ENCODE measurements at regions not wholly inside any gene's neighbourhood (a gene's known extent, or its start where the extent isn't known, plus 50 kb on each side); places are given as distances from the start of the nearest gene placed in this dataset.

GRCh38 chr16:66113223-66113622 is 253.3 kb upstream of the CDH5 start:
- ATAC-seq (no peak), DNase-seq (ENCODE audit: low read depth, low spot score) (no peak)
- no peak for TF ChIP-seq ATF3 (IDR thresholded peaks at IDR 0.05)
- no peak for TF ChIP-seq CEBPB (IDR thresholded peaks at IDR 0.05; ENCODE audit: low read depth)
- TF ChIP-seq, protein P1, sequence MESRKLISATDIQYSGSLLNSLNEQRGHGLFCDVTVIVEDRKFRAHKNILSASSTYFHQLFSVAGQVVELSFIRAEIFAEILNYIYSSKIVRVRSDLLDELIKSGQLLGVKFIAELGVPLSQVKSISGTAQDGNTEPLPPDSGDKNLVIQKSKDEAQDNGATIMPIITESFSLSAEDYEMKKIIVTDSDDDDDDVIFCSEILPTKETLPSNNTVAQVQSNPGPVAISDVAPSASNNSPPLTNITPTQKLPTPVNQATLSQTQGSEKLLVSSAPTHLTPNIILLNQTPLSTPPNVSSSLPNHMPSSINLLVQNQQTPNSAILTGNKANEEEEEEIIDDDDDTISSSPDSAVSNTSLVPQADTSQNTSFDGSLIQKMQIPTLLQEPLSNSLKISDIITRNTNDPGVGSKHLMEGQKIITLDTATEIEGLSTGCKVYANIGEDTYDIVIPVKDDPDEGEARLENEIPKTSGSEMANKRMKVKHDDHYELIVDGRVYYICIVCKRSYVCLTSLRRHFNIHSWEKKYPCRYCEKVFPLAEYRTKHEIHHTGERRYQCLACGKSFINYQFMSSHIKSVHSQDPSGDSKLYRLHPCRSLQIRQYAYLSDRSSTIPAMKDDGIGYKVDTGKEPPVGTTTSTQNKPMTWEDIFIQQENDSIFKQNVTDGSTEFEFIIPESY (IDR thresholded peaks at IDR 0.05; ENCODE audit: extremely low read depth, insufficient replicate concordance, low read length) = no peak
- no peak for TF ChIP-seq EGR1 (IDR thresholded peaks at IDR 0.05; ENCODE audit: low read depth)
- no peak for TF ChIP-seq SRF (IDR thresholded peaks at IDR 0.05; ENCODE audit: low read depth)
- no peak for TF ChIP-seq POLR2A (IDR thresholded peaks at IDR 0.05; ENCODE audit: borderline replicate concordance, extremely low read depth, insufficient read depth, insufficient read length)
- TF ChIP-seq REST (IDR thresholded peaks at IDR 0.05; ENCODE audit: low read depth) = no peak
- no peak for TF ChIP-seq ELF1 (IDR thresholded peaks at IDR 0.05; ENCODE audit: borderline replicate concordance, low read depth)
- no peak for TF ChIP-seq CTCF (IDR thresholded peaks at IDR 0.05 in 2 of 3, conservative IDR thresholded peaks at IDR 0.05 in 1 of 3; ENCODE audit: borderline replicate concordance in 1 of 3, insufficient read depth in 1 of 3, low read depth in 2 of 3, low read length in 2 of 3)
- TF ChIP-seq ZNF274 (IDR thresholded peaks at IDR 0.05; ENCODE audit: low read depth, low read length) = no peak
- no peak for TF ChIP-seq EZH2 (IDR thresholded peaks at IDR 0.05)
- TF ChIP-seq SP1 (IDR thresholded peaks at IDR 0.05; ENCODE audit: low read depth) = no peak
- no peak for TF ChIP-seq EZH2phosphoT487 (IDR thresholded peaks at IDR 0.05; ENCODE audit: borderline replicate concordance)
- Histone ChIP-seq H3K79me2 (ENCODE audit: insufficient read depth, low read length) (no peaks in the 10 kb centered on the region), H3K4me1 (ENCODE audit: control insufficient read depth in 1 of 2, insufficient read depth in 2 of 2, low read length in 2 of 2) (peaks cover 0 to under 1% of the 10 kb centered on the region in 2 experiments; a peak in 1 of 4 replicates), H3K4me3 (replicated peaks in 1 of 2; ENCODE audit: low read depth in 1 of 2, low read length in 2 of 2) (no peak overlapping the region), H4K20me1 (ENCODE audit: insufficient read depth) (no peaks in the 10 kb centered on the region), H3K27ac (ENCODE audit: low read depth, low read length) (no peak overlapping the region), H3K9ac (ENCODE audit: low read length) (no peak overlapping the region), H3K9me3 (ENCODE audit: control insufficient read depth in 1 of 2, insufficient read depth in 1 of 2, low read depth in 1 of 2, low read length in 2 of 2) (no peaks in the 10 kb centered on the region), H3K36me3 (ENCODE audit: control insufficient read depth in 1 of 2, insufficient read depth in 2 of 2, low read length in 2 of 2) (no peaks in the 10 kb centered on the region), H2AFZ (ENCODE audit: low read depth, low read length, poor library complexity, severe bottlenecking) (no peak overlapping the region), H3K4me2 (ENCODE audit: low read length) (no peak overlapping the region), H3K27me3 (ENCODE audit: insufficient read depth, low read length) (peaks cover 36% of the 10 kb centered on the region), H3K9me2 (ENCODE audit: insufficient read depth) (no peaks in the 10 kb centered on the region)
- POLR2A ChIA-PET = no interaction called here
- BruUV-seq (replicated peaks) = no TSS peak
- intact Hi-C loops (cut with micrococcal nuclease) = loop anchor here (10.0 kb wide), 1 partner anchor 62 kb away; no protein-coding TSS in a partner anchor
- CTCF ChIA-PET = no interaction called here
- RAD21 ChIA-PET (ENCODE audit: low non-redundant PET in 1 of 2, low total read pairs in 2 of 2, uncharacterized antibody in 2 of 2, unreplicated experiment in 2 of 2) = no interaction called here
